SK-N-SH treated with all-trans-retinoic acid at 6 μM for 48 hours (cell line): ENCODE measurements at regions not wholly inside any gene's neighbourhood (a gene's known extent, or its start where the extent isn't known, plus 50 kb on each side); places are given as distances from the start of the nearest gene placed in this dataset.

ENCODE experiments used
- ESRRG ChIP-seq: fragments of 250-450 bp; sonication (Bioruptor Pico); IDR thresholded peaks from 2 replicates; pipeline ENCODE4 v1.6.1; 2021; ENCODE audit warnings: mild to moderate bottlenecking
- ISL1 ChIP-seq: fragments of 250-450 bp; sonication (Bioruptor Pico); IDR thresholded peaks from 2 replicates; pipeline ENCODE4 v2.1.2; 2022; ENCODE audit warnings: mild to moderate bottlenecking, moderate library complexity
- OSR1 ChIP-seq: fragments of 250-450 bp; sonication (Bioruptor Pico); IDR thresholded peaks from 2 replicates; pipeline ENCODE4 v1.8.0; 2022; ENCODE audit warnings: moderate library complexity, mild to moderate bottlenecking, inconsistent platforms
- PATZ1 ChIP-seq: fragments of 250-450 bp; sonication (Bioruptor Pico); IDR thresholded peaks from 2 replicates; pipeline ENCODE4 v1.8.0; 2020; ENCODE audit warnings: mild to moderate bottlenecking, moderate library complexity, borderline replicate concordance
- RARB ChIP-seq: fragments of 250-450 bp; sonication (Bioruptor Pico); IDR thresholded peaks from 2 replicates; pipeline ENCODE4 v1.8.0; 2021; ENCODE audit warnings: mild to moderate bottlenecking, moderate library complexity
- TOX ChIP-seq: fragments of 250-450 bp; sonication (Bioruptor Pico); IDR thresholded peaks from 2 replicates; pipeline ENCODE4 v1.8.0; 2021; ENCODE audit warnings: mild to moderate bottlenecking, moderate library complexity, borderline replicate concordance
- ZFP3 ChIP-seq: fragments of 250-450 bp; sonication (Bioruptor Pico); IDR thresholded peaks from 2 replicates; pipeline ENCODE4 v1.5.0; 2020; ENCODE audit warnings: mild to moderate bottlenecking, moderate library complexity
- ZFP30 ChIP-seq: fragments of 450-650 bp; formaldehyde crosslinking; IDR thresholded peaks from 2 replicates; pipeline ENCODE4 v1.5.0; 2022; ENCODE audit warnings: mild to moderate bottlenecking, moderate library complexity
- ZNF70 ChIP-seq: fragments of 450-650 bp; formaldehyde crosslinking; IDR thresholded peaks from 2 replicates; pipeline ENCODE4 v1.5.0; 2020; ENCODE audit warnings: mild to moderate bottlenecking, moderate library complexity
- TF ChIP-seq, protein P1 (sequence below): fragments of 250-450 bp; sonication (Bioruptor Pico); IDR thresholded peaks from 2 replicates; pipeline ENCODE4 v1.8.0; 2021; ENCODE audit warnings: low read depth, mild to moderate bottlenecking, moderate library complexity, borderline replicate concordance

DNA sequence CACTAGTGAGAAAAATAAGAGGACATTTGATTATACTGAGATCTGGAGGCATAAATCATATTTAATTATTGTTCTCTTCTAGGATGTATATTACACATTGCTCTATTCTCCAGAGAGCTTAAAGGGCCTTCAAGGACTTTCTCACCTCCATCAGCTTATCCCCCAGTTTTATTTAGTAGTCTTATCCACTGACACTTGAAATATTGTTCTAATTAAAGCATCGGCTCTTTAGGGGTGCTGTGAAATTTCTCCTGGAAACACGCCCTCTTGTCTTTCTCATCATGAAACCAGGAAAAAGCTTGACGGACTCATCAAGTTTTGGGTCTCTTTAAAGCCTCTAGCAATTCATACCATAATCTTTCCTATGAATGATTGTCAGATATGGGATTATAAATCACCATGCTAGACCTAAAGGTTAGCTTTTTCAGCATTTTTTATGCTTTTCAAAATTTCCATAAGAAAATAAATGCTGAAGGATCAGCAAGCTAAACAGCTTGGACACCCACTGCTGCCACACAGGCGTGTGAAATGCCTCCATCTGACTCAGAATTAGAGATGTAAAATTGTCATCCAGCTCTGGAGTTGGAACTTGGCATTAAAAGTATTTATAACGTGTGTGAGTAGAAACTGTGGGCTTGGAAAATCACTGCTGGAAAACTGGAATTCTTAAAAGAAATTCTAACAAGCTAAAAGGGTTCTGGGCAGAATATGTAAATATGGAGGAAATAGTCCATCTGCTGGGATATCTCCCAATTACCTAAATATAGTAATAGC, 216.3 kb downstream of the CHRM2 start:
- TF ChIP-seq ZNF70 (CRISPR knock-in tag): no peak
- TF ChIP-seq PATZ1: no peak
- no peak for TF ChIP-seq ESRRG
- TF ChIP-seq ZFP3 (CRISPR knock-in tag): no peak
- TF ChIP-seq RARB (CRISPR knock-in tag): no peak
- no peak for TF ChIP-seq TOX (CRISPR knock-in tag)
- TF ChIP-seq OSR1 (CRISPR knock-in tag): no peak
- TF ChIP-seq ZFP30 (CRISPR knock-in tag): no peak
- TF ChIP-seq, protein P1, sequence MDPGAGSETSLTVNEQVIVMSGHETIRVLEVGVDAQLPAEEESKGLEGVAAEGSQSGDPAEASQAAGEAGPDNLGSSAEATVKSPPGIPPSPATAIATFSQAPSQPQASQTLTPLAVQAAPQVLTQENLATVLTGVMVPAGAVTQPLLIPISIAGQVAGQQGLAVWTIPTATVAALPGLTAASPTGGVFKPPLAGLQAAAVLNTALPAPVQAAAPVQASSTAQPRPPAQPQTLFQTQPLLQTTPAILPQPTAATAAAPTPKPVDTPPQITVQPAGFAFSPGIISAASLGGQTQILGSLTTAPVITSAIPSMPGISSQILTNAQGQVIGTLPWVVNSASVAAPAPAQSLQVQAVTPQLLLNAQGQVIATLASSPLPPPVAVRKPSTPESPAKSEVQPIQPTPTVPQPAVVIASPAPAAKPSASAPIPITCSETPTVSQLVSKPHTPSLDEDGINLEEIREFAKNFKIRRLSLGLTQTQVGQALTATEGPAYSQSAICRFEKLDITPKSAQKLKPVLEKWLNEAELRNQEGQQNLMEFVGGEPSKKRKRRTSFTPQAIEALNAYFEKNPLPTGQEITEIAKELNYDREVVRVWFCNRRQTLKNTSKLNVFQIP: no peak
- no peak for TF ChIP-seq ISL1 (CRISPR knock-in tag)
